NOMO-1 (cell line): ENCODE measurements at regions not wholly inside any gene's neighbourhood (a gene's known extent, or its start where the extent isn't known, plus 50 kb on each side); places are given as distances from the start of the nearest gene placed in this dataset.
A peak's percentile ranks its signal among the peaks of the same experiment; 100 is the strongest.

Experiments used
- DNase-seq, 2 experiments: peaks; one replicate each; lab custom pipeline; 2025; ENCODE audit not compliant: unreplicated experiment in 2 of 2; lab: John Stamatoyannopoulos, UW

- no peak for DNase-seq
These were observed 129.6 kb downstream of the SNAPC1 start for GRCh38 chr14:61891810-61892209.

GRCh38 chr14:61893371-61893940, 131.2 kb downstream of the SNAPC1 start:
- no peak for DNase-seq

GRCh38 chr14:61894452-61895077, 132.3 kb downstream of the SNAPC1 start:
- DNase-seq: peak; percentile 27 to 34

- DNase-seq: no peak
These were observed 135.1 kb downstream of the SNAPC1 start for GRCh38 chr14:61897300-61897699.

GRCh38 chr14:61898568-61898967, 136.3 kb downstream of the SNAPC1 start:
- DNase-seq: no peak

- DNase-seq: no peak
These were observed 137.3 kb downstream of the SNAPC1 start for GRCh38 chr14:61899497-61899896.

- DNase-seq: no peak
These were observed 142.7 kb downstream of the SNAPC1 start for GRCh38 chr14:61904946-61905345.

GRCh38 chr14:61911574-61911973, 149.4 kb downstream of the SNAPC1 start:
- no peak for DNase-seq

- DNase-seq: no peak
These were observed 156.8 kb downstream of the SNAPC1 start for GRCh38 chr14:61918998-61919397.

GRCh38 chr14:61923348-61923747, 161.1 kb downstream of the SNAPC1 start:
- peak in 1 of 2 experiments; percentile 1 for DNase-seq

GRCh38 chr14:61925043-61925442, 162.8 kb downstream of the SNAPC1 start:
- DNase-seq: no peak

GRCh38 chr14:61925732-61926435, 163.7 kb downstream of the SNAPC1 start:
- no peak for DNase-seq

- no peak for DNase-seq
These were observed 164.8 kb downstream of the SNAPC1 start for GRCh38 chr14:61927060-61927459.

- no peak for DNase-seq
These were observed 165.3 kb downstream of the SNAPC1 start for GRCh38 chr14:61927520-61927919.

GRCh38 chr14:61928300-61928699, 166.1 kb downstream of the SNAPC1 start:
- no peak for DNase-seq

- DNase-seq: no peak
These were observed 166.5 kb downstream of the SNAPC1 start for GRCh38 chr14:61928701-61929100.

GRCh38 chr14:61929651-61930050, 167.4 kb downstream of the SNAPC1 start:
- DNase-seq: no peak

GRCh38 chr14:61930101-61930857, 168.1 kb downstream of the SNAPC1 start:
- DNase-seq: no peak

- DNase-seq: no peak
These were observed 170.8 kb downstream of the SNAPC1 start for GRCh38 chr14:61932974-61933373.

GRCh38 chr14:61934385-61934784, 172.2 kb downstream of the SNAPC1 start:
- DNase-seq: no peak

- DNase-seq: no peak
These were observed 177.6 kb downstream of the SNAPC1 start for GRCh38 chr14:61939776-61940175.
